ACC112 (cell line): ENCODE measurements at regions not wholly inside any gene's neighbourhood (a gene's known extent, or its start where the extent isn't known, plus 50 kb on each side); places are given as distances from the start of the nearest gene placed in this dataset.

ENCODE experiments used
- H2AFZ ChIP-seq: fragments of 200-600 bp; sonication (generic); one replicate; pipeline ENCODE4 v1.6.0; 2017; ENCODE audit warnings: antibody characterized with exemption, low read length; ENCODE audit not compliant: unreplicated experiment
- H3K27ac ChIP-seq: fragments of 200-600 bp; sonication (generic); 2 replicates; pipeline ENCODE4 v1.5.1; 2014; ENCODE audit warnings: low read depth, mild to moderate bottlenecking, antibody characterized with exemption, low read length, moderate library complexity
- H3K27me3 ChIP-seq: fragments of 200-600 bp; sonication (generic); 2 replicates; pipeline ENCODE4 v1.6.1; 2014; ENCODE audit warnings: mild to moderate bottlenecking, antibody characterized with exemption, low read length, moderate library complexity, mixed read lengths; ENCODE audit not compliant: insufficient read depth
- H3K36me3 ChIP-seq: fragments of 200-600 bp; sonication (generic); 2 replicates; pipeline ENCODE4 v1.6.1; 2016; ENCODE audit warnings: mild to moderate bottlenecking, antibody characterized with exemption, low read length, moderate library complexity, mixed read lengths; ENCODE audit not compliant: insufficient read depth
- H3K4me1 ChIP-seq: fragments of 200-600 bp; sonication (generic); one replicate; pipeline ENCODE4 v1.6.1; 2016; ENCODE audit warnings: low read length, mixed read lengths; ENCODE audit not compliant: insufficient read depth, unreplicated experiment, control insufficient read depth
- H3K4me3 ChIP-seq: fragments of 200-600 bp; sonication (generic); 2 replicates; pipeline ENCODE4 v1.5.1; 2014; ENCODE audit warnings: mild to moderate bottlenecking, low read depth, low read length
- H3K79me2 ChIP-seq: fragments of 200-600 bp; sonication (generic); one replicate; pipeline ENCODE4 v1.6.0; 2016; ENCODE audit warnings: low read length; ENCODE audit not compliant: control insufficient read depth, unreplicated experiment, insufficient read depth

GRCh38 chr10:2279711-2280110 is 542.4 kb upstream of the ADARB2 start:
- H3K4me1 ChIP-seq, result no peaks in the 10 kb centered on the region
- H3K36me3 ChIP-seq, result no peaks in the 10 kb centered on the region
- no peaks in the 10 kb centered on the region for H3K27me3 ChIP-seq
- no peak overlapping the region for H2AFZ ChIP-seq
- no peak overlapping the region for H3K4me3 ChIP-seq
- no peak overlapping the region for H3K27ac ChIP-seq
- H3K79me2 ChIP-seq, result no peaks in the 10 kb centered on the region

- H3K27ac ChIP-seq, result no peak overlapping the region
- no peak overlapping the region for H2AFZ ChIP-seq
- no peaks in the 10 kb centered on the region for H3K27me3 ChIP-seq
- H3K79me2 ChIP-seq, result no peaks in the 10 kb centered on the region
- H3K4me1 ChIP-seq, result no peaks in the 10 kb centered on the region
- H3K4me3 ChIP-seq, result no peak overlapping the region
- no peaks in the 10 kb centered on the region for H3K36me3 ChIP-seq
Observed at GRCh38 chr10:2278363-2278762, 541.0 kb upstream of the ADARB2 start.

GRCh38 chr10:2263561-2263960 is 526.2 kb upstream of the ADARB2 start:
- H3K79me2 ChIP-seq, result no peaks in the 10 kb centered on the region
- H3K27me3 ChIP-seq, result no peaks in the 10 kb centered on the region
- no peak overlapping the region for H3K27ac ChIP-seq
- H3K4me3 ChIP-seq, result no peak overlapping the region
- H3K36me3 ChIP-seq, result no peaks in the 10 kb centered on the region
- no peak overlapping the region for H2AFZ ChIP-seq
- no peaks in the 10 kb centered on the region for H3K4me1 ChIP-seq

- Histone ChIP-seq H3K27me3 (no peaks in the 10 kb centered on the region), H3K4me1 (no peaks in the 10 kb centered on the region), H3K79me2 (no peaks in the 10 kb centered on the region), H2AFZ (no peak overlapping the region), H3K27ac (no peak overlapping the region), H3K4me3 (no peak overlapping the region), H3K36me3 (no peaks in the 10 kb centered on the region)
Observed at GRCh38 chr10:2262878-2263277, 525.6 kb upstream of the ADARB2 start.

GRCh38 chr10:2262333-2262732 is 525.0 kb upstream of the ADARB2 start:
- Histone ChIP-seq H3K27ac (no peak overlapping the region), H2AFZ (no peak overlapping the region), H3K4me3 (no peak overlapping the region), H3K79me2 (no peaks in the 10 kb centered on the region), H3K36me3 (no peaks in the 10 kb centered on the region), H3K4me1 (no peaks in the 10 kb centered on the region), H3K27me3 (no peaks in the 10 kb centered on the region)

DNA sequence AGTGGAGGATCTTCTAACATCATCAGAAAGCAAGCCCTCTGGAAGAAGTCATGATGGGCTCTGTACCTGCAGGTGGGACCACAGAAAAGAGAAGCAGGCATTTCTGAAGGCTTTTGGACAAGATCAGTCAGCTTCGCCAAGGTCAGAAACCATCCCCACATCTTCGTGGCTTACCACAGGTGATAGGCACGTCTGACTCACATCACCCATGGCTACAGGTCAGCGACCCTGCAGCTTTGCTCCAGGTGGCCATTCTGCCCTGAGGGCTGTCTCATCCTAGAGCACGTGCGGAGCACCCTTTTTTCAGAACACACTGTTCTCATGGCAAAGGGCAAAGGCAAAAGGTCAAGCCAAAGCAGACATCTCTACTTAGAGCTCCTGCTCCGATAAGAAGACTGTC is 518.9 kb upstream of the ADARB2 start:
- no peaks in the 10 kb centered on the region for H3K4me1 ChIP-seq
- no peaks in the 10 kb centered on the region for H3K36me3 ChIP-seq
- no peak overlapping the region for H3K4me3 ChIP-seq
- H3K27me3 ChIP-seq, result no peaks in the 10 kb centered on the region
- no peak overlapping the region for H3K27ac ChIP-seq
- H3K79me2 ChIP-seq, result no peaks in the 10 kb centered on the region
- H2AFZ ChIP-seq, result no peak overlapping the region

DNA sequence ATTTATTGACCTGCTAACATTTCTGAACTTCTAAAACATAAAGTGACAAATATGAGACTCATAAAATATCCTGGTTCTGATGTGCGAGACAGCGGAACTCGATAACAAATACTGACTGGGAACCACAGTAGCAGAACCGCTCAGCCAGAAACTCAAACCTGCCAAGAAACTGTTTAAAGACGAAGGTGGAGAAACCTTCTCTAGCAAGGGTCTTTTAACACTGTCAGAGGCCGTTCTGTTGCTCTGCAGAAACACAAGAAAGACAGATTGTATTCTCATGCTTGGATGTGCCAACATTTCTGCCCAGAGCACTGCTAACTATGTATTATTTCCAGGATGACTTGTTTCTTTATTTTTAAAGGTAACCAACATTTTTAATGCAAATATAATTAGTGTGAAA is 514.8 kb upstream of the ADARB2 start:
- Histone ChIP-seq H3K4me3 (no peak overlapping the region), H3K36me3 (no peaks in the 10 kb centered on the region), H3K79me2 (no peaks in the 10 kb centered on the region), H2AFZ (no peak overlapping the region), H3K27ac (no peak overlapping the region), H3K27me3 (no peaks in the 10 kb centered on the region), H3K4me1 (no peaks in the 10 kb centered on the region)

DNA sequence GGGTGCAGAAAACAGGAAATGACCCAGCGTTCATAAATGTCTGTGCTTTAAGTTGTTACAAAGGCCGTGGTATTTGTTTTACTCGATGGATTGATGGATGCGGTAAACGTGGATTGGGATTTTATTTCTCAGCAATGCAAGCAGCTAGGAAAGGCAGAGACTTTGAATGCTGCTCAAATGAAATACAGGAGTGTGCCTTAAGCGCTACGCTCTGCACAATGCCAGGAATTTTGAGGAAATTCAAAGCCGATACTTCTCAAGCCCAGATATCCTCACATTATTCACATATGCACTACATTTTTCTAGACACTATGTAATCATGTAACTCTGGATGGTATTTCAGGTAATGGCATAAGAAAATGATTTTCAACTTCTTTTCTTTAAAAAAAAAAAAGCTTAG is 514.3 kb upstream of the ADARB2 start:
- no peaks in the 10 kb centered on the region for H3K79me2 ChIP-seq
- no peaks in the 10 kb centered on the region for H3K27me3 ChIP-seq
- no peaks in the 10 kb centered on the region for H3K4me1 ChIP-seq
- no peaks in the 10 kb centered on the region for H3K36me3 ChIP-seq
- no peak overlapping the region for H3K4me3 ChIP-seq
- H2AFZ ChIP-seq, result no peak overlapping the region
- no peak overlapping the region for H3K27ac ChIP-seq

GRCh38 chr10:2246747-2247146 is 509.4 kb upstream of the ADARB2 start:
- no peaks in the 10 kb centered on the region for H3K27me3 ChIP-seq
- no peak overlapping the region for H2AFZ ChIP-seq
- H3K4me3 ChIP-seq, result no peak overlapping the region
- no peaks in the 10 kb centered on the region for H3K4me1 ChIP-seq
- H3K36me3 ChIP-seq, result no peaks in the 10 kb centered on the region
- H3K79me2 ChIP-seq, result no peaks in the 10 kb centered on the region
- H3K27ac ChIP-seq, result no peak overlapping the region

GRCh38 chr10:2245580-2245979 is 508.3 kb upstream of the ADARB2 start:
- Histone ChIP-seq H3K4me3 (no peak overlapping the region), H3K36me3 (no peaks in the 10 kb centered on the region), H2AFZ (no peak overlapping the region)

DNA sequence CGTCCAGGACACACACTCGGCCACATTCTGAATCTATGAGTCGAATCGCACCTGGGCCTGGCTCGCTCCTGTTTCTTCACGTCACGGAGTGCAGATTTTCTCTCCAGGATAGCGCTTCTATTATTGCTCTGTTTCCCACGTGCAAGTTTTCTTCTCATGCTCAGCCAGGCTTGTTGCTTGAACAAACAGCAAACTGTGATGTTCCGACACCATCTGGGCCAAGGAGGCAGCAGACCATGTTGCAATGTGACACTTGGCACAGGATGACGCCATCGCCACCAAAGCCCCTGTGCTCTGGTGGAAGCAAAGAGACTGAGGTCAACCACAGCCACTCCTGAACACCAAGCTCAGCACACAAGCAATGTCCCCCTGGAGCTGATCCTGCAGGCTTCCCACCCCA is 507.1 kb upstream of the ADARB2 start:
- H3K27ac ChIP-seq, result no peak overlapping the region
- H3K4me1 ChIP-seq, result no peaks in the 10 kb centered on the region
- no peaks in the 10 kb centered on the region for H3K36me3 ChIP-seq
- no peaks in the 10 kb centered on the region for H3K27me3 ChIP-seq
- H2AFZ ChIP-seq, result no peak overlapping the region
- no peak overlapping the region for H3K4me3 ChIP-seq
- H3K79me2 ChIP-seq, result no peaks in the 10 kb centered on the region

More at GRCh38 chr10:2245580-2245979, 508.3 kb upstream of the ADARB2 start:
- H3K27ac ChIP-seq, result no peak overlapping the region
- H3K27me3 ChIP-seq, result no peaks in the 10 kb centered on the region
- H3K79me2 ChIP-seq, result no peaks in the 10 kb centered on the region
- no peaks in the 10 kb centered on the region for H3K4me1 ChIP-seq

- Histone ChIP-seq H3K36me3 (no peaks in the 10 kb centered on the region), H3K27me3 (no peaks in the 10 kb centered on the region), H2AFZ (no peak overlapping the region), H3K4me1 (no peaks in the 10 kb centered on the region), H3K4me3 (no peak overlapping the region), H3K79me2 (no peaks in the 10 kb centered on the region), H3K27ac (no peak overlapping the region)
Observed at GRCh38 chr10:2236876-2237275, 499.6 kb upstream of the ADARB2 start.
